ENCODE measurements at regions not wholly inside any gene's neighbourhood (a gene's known extent, or its start where the extent isn't known, plus 50 kb on each side); places are given as distances from the start of the nearest gene placed in this dataset.

DNA sequence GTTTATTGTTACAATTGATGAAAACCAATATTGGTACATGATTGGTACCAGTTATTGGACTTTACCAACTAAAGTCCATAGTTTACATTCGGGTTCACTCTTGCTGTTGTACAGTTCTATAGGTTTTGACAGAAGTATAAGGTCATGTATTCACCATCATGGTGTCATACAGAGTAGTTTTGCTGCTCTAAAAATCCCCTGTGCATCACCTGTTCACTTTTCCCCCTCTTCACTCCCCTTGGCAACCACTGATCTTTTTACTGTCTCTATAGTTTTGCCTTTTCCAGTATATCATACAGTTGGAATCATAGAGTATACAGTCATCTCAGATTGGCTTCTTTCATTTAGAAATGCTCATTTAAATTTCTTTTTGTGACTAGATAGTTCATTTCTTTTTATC is 51.2 kb upstream of the MED4 start:
- no peak overlapping the region for H3K27ac Mint-ChIP-seq
- ATAC-seq (no peak), DNase-seq (no peak)
- POLR2A ChIA-PET: no interaction called here
- CTCF ChIA-PET: no interaction called here
- H3K4me1 Mint-ChIP-seq (ENCODE audit: low read depth): peaks cover 36% of the 10 kb centered on the region
- H3K4me3 Mint-ChIP-seq: no peak overlapping the region
- H3K36me3 Mint-ChIP-seq (ENCODE audit: low read depth): peaks cover 14% of the 10 kb centered on the region
- H3K9me3 Mint-ChIP-seq (ENCODE audit: insufficient read depth): peaks cover 3% of the 10 kb centered on the region
- no peaks in the 10 kb centered on the region for H3K27me3 Mint-ChIP-seq (ENCODE audit: low read depth)
